T-helper 17 cell (primary cell): ENCODE measurements at regions not wholly inside any gene's neighbourhood (a gene's known extent, or its start where the extent isn't known, plus 50 kb on each side); places are given as distances from the start of the nearest gene placed in this dataset.
"Not testable (repeated sequence)": the region's sequence is repeated elsewhere in the genome, so short reads cannot be mapped to it uniquely, and the experiment has no call there.

Experiments used
- ATAC-seq: fragments of 150-1000 bp; cut with Tn5 transposase; 2 replicates; pipeline ENCODE4 v1.10.0; 2021; ENCODE audit warnings: mild to moderate bottlenecking, moderate library complexity
- DNase-seq, 3 donors: peaks; one replicate each; pipeline versions ENCODE4 v3.0.0 to v3.0.0-alpha.2; 2020 to 2021
- H3K9me3 ChIP-seq: one replicate; pipeline ENCODE4 v1.7.0; 2013; ENCODE audit warnings: low read length, mild to moderate bottlenecking; ENCODE audit not compliant: control insufficient read depth, poor library complexity, severe bottlenecking
- H3K27ac Mint-ChIP-seq: one replicate; pipeline ENCODE4 v1.8.0; 2022; ENCODE audit warnings: mild to moderate bottlenecking, moderate library complexity, mixed read lengths
- H3K27me3 Mint-ChIP-seq: one replicate; pipeline ENCODE4 v1.8.0; 2022; ENCODE audit warnings: mixed read lengths
- H3K36me3 Mint-ChIP-seq: one replicate; pipeline ENCODE4 v1.8.0; 2022; ENCODE audit warnings: low read depth, mixed read lengths
- H3K4me1 Mint-ChIP-seq: one replicate; pipeline ENCODE4 v1.8.0; 2022; ENCODE audit warnings: mild to moderate bottlenecking, mixed read lengths
- H3K4me3 Mint-ChIP-seq: one replicate; pipeline ENCODE4 v1.8.0; 2022; ENCODE audit warnings: mild to moderate bottlenecking, moderate library complexity, mixed read lengths

- Mint-ChIP-seq H3K27me3 (no peaks in the 10 kb centered on the region), H3K4me1 (peaks cover 2% of the 10 kb centered on the region), H3K27ac (no peak overlapping the region), H3K36me3 (no peaks in the 10 kb centered on the region), H3K4me3 (no peak overlapping the region)
- ATAC-seq = no peak
- no peaks in the 10 kb centered on the region for H3K9me3 ChIP-seq
- no peak for DNase-seq
Measured at GRCh38 chr12:91769736-91770135, 375.9 kb downstream of the BTG1 start.

GRCh38 chr12:91767237-91767636 is 378.4 kb downstream of the BTG1 start:
- no peak for ATAC-seq
- H3K4me1 Mint-ChIP-seq = no peaks in the 10 kb centered on the region
- H3K27me3 Mint-ChIP-seq = no peaks in the 10 kb centered on the region
- no peak overlapping the region for H3K4me3 Mint-ChIP-seq
- no peak overlapping the region for H3K27ac Mint-ChIP-seq
- no peak for DNase-seq
- H3K36me3 Mint-ChIP-seq = no peaks in the 10 kb centered on the region
- H3K9me3 ChIP-seq = no peaks in the 10 kb centered on the region

DNA sequence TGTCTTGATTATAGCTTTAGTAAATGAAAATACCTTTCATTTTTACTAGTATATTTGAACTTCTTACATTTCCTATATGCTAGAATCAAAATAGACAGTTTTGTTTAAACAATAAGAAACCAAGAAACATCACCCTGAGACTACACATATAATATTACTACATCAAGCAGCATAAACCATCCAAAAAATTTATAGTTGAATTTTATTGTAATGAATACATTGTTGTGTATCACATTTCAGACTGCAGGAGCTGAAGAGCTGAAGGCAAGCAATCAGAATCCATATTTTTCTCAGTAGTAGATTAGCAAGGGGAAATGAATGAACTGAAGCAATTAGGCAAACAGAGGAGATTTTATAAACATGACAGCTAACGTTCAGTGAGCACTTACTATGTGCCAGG is 379.2 kb downstream of the BTG1 start:
- no peaks in the 10 kb centered on the region for H3K27me3 Mint-ChIP-seq
- H3K4me1 Mint-ChIP-seq = no peaks in the 10 kb centered on the region
- no peaks in the 10 kb centered on the region for H3K36me3 Mint-ChIP-seq
- H3K27ac Mint-ChIP-seq = no peak overlapping the region
- DNase-seq (no peak), ATAC-seq (no peak)
- no peaks in the 10 kb centered on the region for H3K9me3 ChIP-seq
- H3K4me3 Mint-ChIP-seq = no peak overlapping the region

GRCh38 chr12:91763654-91764370 is 381.8 kb downstream of the BTG1 start:
- no peak overlapping the region for H3K27ac Mint-ChIP-seq
- H3K36me3 Mint-ChIP-seq = no peaks in the 10 kb centered on the region
- DNase-seq (no peak), ATAC-seq (no peak)
- no peaks in the 10 kb centered on the region for H3K4me1 Mint-ChIP-seq
- H3K9me3 ChIP-seq = no peaks in the 10 kb centered on the region
- H3K4me3 Mint-ChIP-seq = no peak overlapping the region
- no peaks in the 10 kb centered on the region for H3K27me3 Mint-ChIP-seq

DNA sequence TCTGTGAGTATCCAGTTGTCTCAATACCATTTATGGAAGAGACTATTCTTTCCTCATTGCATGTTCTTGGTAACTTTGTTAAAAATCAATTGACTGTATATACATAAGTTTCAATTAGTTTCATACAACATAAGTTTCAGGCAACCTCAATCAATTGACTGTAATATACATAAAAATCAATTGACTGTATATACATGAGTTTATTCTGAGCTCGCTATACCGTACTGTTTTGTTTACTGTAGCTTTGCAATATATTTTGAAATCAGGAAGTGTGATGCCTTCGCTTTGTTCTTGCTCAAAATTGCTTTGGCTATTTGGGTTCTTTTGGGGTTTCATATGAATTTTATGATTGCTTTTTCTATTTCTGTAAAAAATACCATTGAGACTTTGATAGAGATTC is 392.0 kb downstream of the BTG1 start:
- H3K4me1 Mint-ChIP-seq = no peaks in the 10 kb centered on the region

GRCh38 chr12:91746976-91747375 is 398.7 kb downstream of the BTG1 start:
- H3K4me3 Mint-ChIP-seq = no peak overlapping the region
- H3K27ac Mint-ChIP-seq = no peak overlapping the region
- ATAC-seq (no peak), DNase-seq (no peak)
- H3K36me3 Mint-ChIP-seq = peaks cover 2% of the 10 kb centered on the region
- H3K27me3 Mint-ChIP-seq = no peaks in the 10 kb centered on the region
- no peaks in the 10 kb centered on the region for H3K9me3 ChIP-seq
- H3K4me1 Mint-ChIP-seq = no peaks in the 10 kb centered on the region

More for the DNA sequence above, 392.0 kb downstream of the BTG1 start:
- H3K36me3 Mint-ChIP-seq = no peaks in the 10 kb centered on the region
- ATAC-seq = no peak
- no peak overlapping the region for H3K4me3 Mint-ChIP-seq
- H3K27me3 Mint-ChIP-seq = no peaks in the 10 kb centered on the region
- DNase-seq = no peak
- no peaks in the 10 kb centered on the region for H3K9me3 ChIP-seq
- H3K27ac Mint-ChIP-seq = no peak overlapping the region

GRCh38 chr12:91744597-91744996 is 401.0 kb downstream of the BTG1 start:
- Mint-ChIP-seq H3K27ac (no peak overlapping the region), H3K36me3 (peaks cover 3% of the 10 kb centered on the region), H3K27me3 (no peaks in the 10 kb centered on the region), H3K4me1 (no peaks in the 10 kb centered on the region), H3K4me3 (no peak overlapping the region)
- ATAC-seq (no peak), DNase-seq (no peak)
- H3K9me3 ChIP-seq = no peaks in the 10 kb centered on the region

DNA sequence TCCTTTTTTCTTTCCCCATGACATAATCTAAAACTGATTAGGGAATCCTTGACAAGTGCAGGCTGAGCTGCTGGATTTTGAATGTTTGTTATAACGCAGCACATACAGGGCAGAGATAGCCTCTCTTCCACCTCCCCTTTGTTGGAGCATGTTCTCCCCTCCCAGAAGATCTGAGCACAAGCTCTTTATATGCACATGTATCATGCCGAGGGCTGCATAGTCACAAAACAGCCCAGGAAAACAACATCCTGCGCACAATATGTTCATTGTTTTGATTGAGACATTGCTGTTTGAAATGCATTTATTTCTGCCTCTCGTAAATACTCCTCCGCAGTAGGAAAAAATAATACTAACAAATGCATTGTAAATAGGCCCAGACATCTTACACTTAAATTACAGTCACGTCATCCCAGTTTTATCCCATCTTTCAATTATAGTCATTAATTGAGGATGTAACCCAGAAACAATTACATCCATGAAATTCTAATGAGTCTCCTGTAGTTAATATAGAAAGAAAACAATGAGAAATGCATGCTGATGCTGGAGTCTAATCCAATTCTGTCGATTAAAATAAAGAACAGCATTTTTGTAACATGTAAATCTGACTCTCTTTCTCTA is 401.8 kb downstream of the BTG1 start:
- H3K27me3 Mint-ChIP-seq = no peaks in the 10 kb centered on the region
- peaks cover 3% of the 10 kb centered on the region for H3K36me3 Mint-ChIP-seq
- no peak overlapping the region for H3K27ac Mint-ChIP-seq
- H3K4me1 Mint-ChIP-seq = no peaks in the 10 kb centered on the region
- ATAC-seq (no peak), DNase-seq (no peak)
- H3K4me3 Mint-ChIP-seq = no peak overlapping the region
- no peaks in the 10 kb centered on the region for H3K9me3 ChIP-seq

DNA sequence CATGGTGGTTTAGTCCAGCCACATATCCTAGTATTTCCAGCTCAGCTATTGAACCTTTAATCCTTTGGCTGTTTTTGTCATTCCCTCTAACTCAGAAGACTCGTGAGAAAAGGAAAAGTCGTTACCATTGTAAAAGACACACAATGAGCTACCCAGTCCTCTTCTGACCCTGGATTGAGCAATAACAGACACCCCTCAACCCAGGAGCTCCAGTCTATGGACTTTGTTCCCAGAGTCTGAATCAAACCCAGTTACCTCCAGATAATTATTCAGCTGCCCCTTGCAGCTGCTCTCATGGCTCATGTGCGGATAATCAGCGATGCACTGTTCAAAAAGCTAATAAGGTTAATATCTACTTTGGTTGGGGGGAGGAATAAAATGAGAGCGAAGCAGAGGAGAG is 402.4 kb downstream of the BTG1 start:
- Mint-ChIP-seq H3K4me3 (no peak overlapping the region), H3K27me3 (no peaks in the 10 kb centered on the region), H3K36me3 (peaks cover 3% of the 10 kb centered on the region), H3K4me1 (no peaks in the 10 kb centered on the region), H3K27ac (no peak overlapping the region)
- H3K9me3 ChIP-seq = no peaks in the 10 kb centered on the region
- no peak for ATAC-seq
- DNase-seq = no peak

GRCh38 chr12:91741932-91742331 is 403.7 kb downstream of the BTG1 start:
- Mint-ChIP-seq H3K4me3 (no peak overlapping the region), H3K4me1 (no peaks in the 10 kb centered on the region), H3K27me3 (no peaks in the 10 kb centered on the region), H3K36me3 (peaks cover 3% of the 10 kb centered on the region), H3K27ac (no peak overlapping the region)
- ATAC-seq (no peak), DNase-seq (no peak)
- no peaks in the 10 kb centered on the region for H3K9me3 ChIP-seq

DNA sequence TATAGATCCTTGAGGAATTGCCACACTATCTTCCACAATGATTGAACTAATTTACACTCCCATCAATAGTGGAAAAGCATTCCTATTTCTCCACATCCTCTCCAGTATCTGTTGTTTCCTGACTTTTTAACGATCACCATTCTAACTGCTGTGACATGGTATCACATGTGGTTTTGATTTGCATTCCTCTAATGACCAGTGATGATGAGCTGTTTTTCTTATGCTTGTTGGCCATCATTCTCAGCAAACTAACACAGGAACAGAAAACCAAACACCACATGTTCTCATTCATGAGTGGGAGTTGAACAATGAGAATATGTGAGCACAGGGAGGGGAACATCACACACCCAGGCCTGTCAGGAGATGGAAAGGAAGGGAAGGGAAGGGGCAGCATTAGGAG is 411.8 kb downstream of the BTG1 start:
- not testable (repeated sequence) for DNase-seq, H3K4me3 Mint-ChIP-seq, H3K4me1 Mint-ChIP-seq, H3K9me3 ChIP-seq, H3K36me3 Mint-ChIP-seq, H3K27ac Mint-ChIP-seq, ATAC-seq, H3K27me3 Mint-ChIP-seq

DNA sequence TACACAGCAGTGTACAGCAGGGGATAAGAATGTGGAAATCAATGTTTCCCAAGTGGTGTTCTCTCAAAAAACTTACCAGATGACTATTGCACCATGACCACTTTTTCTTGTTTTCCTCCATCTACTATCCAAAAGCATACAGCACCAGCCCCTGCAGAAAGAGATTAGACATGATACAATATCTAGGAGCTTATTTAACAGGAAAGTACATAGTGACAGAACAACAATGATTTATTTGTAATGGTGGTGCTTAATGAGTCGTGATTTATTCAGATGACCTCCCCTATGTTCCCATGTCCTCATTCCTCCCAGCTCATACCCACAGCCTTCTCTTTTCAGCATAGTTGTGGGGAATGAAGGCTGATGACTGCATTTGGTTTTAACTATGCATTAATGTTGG is 413.6 kb downstream of the BTG1 start:
- Mint-ChIP-seq H3K36me3 (no peaks in the 10 kb centered on the region), H3K4me3 (no peak overlapping the region), H3K27ac (no peak overlapping the region), H3K27me3 (no peaks in the 10 kb centered on the region), H3K4me1 (no peaks in the 10 kb centered on the region)
- H3K9me3 ChIP-seq = no peaks in the 10 kb centered on the region
- DNase-seq = no peak
- ATAC-seq = no peak

GRCh38 chr12:91729543-91729942 is 416.1 kb downstream of the BTG1 start:
- no peaks in the 10 kb centered on the region for H3K9me3 ChIP-seq
- no peak overlapping the region for H3K27ac Mint-ChIP-seq
- H3K4me1 Mint-ChIP-seq = no peaks in the 10 kb centered on the region
- H3K27me3 Mint-ChIP-seq = no peaks in the 10 kb centered on the region
- DNase-seq (no peak), ATAC-seq (no peak)
- peaks cover 3% of the 10 kb centered on the region for H3K36me3 Mint-ChIP-seq
- no peak overlapping the region for H3K4me3 Mint-ChIP-seq

DNA sequence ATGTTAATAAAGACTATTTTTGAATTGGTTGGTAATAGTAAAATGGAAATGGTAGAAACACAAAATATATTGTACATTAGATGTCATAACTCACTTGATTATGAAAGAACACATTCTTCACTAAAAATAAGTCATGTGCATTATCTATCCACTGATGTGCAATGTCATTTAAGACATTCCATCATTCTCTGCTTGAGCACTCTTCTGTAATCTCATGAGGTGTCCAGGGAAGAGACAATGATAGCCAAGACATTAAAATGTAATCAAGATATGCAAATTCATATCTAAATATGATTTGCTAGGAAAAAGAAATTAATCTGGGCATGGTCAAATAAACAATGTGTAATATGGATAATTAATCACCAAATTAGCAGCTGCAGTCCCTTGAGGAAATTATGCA is 422.5 kb downstream of the BTG1 start:
- no peaks in the 10 kb centered on the region for H3K9me3 ChIP-seq
- DNase-seq = no peak
- Mint-ChIP-seq H3K4me3 (no peak overlapping the region), H3K27me3 (no peaks in the 10 kb centered on the region), H3K4me1 (no peaks in the 10 kb centered on the region), H3K27ac (no peak overlapping the region), H3K36me3 (peaks cover 3% of the 10 kb centered on the region)
- no peak for ATAC-seq
